SK-N-DZ (cell line): ENCODE measurements at regions not wholly inside any gene's neighbourhood (a gene's known extent, or its start where the extent isn't known, plus 50 kb on each side); places are given as distances from the start of the nearest gene placed in this dataset.

ENCODE experiments used
- DNase-seq: peaks from one replicate; pipeline ENCODE4 v3.0.0-alpha.2; 2015; ENCODE audit warnings: low spot score

- no peak for DNase-seq
Observed at GRCh38 chr5:6914347-6914746, 201.1 kb downstream of the TENT4A start.

GRCh38 chr5:6915574-6915973 lies 202.3 kb downstream of the TENT4A start:
- DNase-seq = no peak

- no peak for DNase-seq
Observed at GRCh38 chr5:6918255-6918654, 205.0 kb downstream of the TENT4A start.

- no peak for DNase-seq
Observed at GRCh38 chr5:6920628-6921256, 207.5 kb downstream of the TENT4A start.

GRCh38 chr5:6926491-6927038 lies 213.3 kb downstream of the TENT4A start:
- no peak for DNase-seq

GRCh38 chr5:6936031-6936430 lies 222.8 kb downstream of the TENT4A start:
- no peak for DNase-seq

GRCh38 chr5:6937677-6938076 lies 224.4 kb downstream of the TENT4A start:
- DNase-seq = no peak

- no peak for DNase-seq
Observed at GRCh38 chr5:6941631-6942030, 228.4 kb downstream of the TENT4A start.

- DNase-seq = no peak
Observed at GRCh38 chr5:6943197-6944112, 230.2 kb downstream of the TENT4A start.

- no peak for DNase-seq
Observed at GRCh38 chr5:6948562-6948961, 235.3 kb downstream of the TENT4A start.

GRCh38 chr5:6949230-6949629 lies 236.0 kb downstream of the TENT4A start:
- DNase-seq = no peak

GRCh38 chr5:6950250-6950649 lies 237.0 kb downstream of the TENT4A start:
- DNase-seq = no peak

GRCh38 chr5:6950860-6951259 lies 237.6 kb downstream of the TENT4A start:
- no peak for DNase-seq

GRCh38 chr5:6961123-6961522 lies 247.9 kb downstream of the TENT4A start:
- DNase-seq = no peak

- DNase-seq = no peak
Observed at GRCh38 chr5:6961837-6962635, 248.8 kb downstream of the TENT4A start.

- no peak for DNase-seq
Observed at GRCh38 chr5:6976971-6977370, 263.7 kb downstream of the TENT4A start.

GRCh38 chr5:6979061-6979460 lies 265.8 kb downstream of the TENT4A start:
- DNase-seq = no peak

- DNase-seq = no peak
Observed at GRCh38 chr5:6989230-6989629, 276.0 kb downstream of the TENT4A start.

- no peak for DNase-seq
Observed at GRCh38 chr5:6994097-6994496, 280.9 kb downstream of the TENT4A start.

- DNase-seq = no peak
Observed at GRCh38 chr5:6995115-6995514, 281.9 kb downstream of the TENT4A start.

- DNase-seq = no peak
Observed at GRCh38 chr5:7000310-7000709, 287.1 kb downstream of the TENT4A start.

GRCh38 chr5:7010591-7010990 lies 297.4 kb downstream of the TENT4A start:
- DNase-seq = no peak
